ENCODE measurements at regions not wholly inside any gene's neighbourhood (a gene's known extent, or its start where the extent isn't known, plus 50 kb on each side); places are given as distances from the start of the nearest gene placed in this dataset.
"Not testable (repeated sequence)": the region's sequence is repeated elsewhere in the genome, so short reads cannot be mapped to it uniquely, and the experiment has no call there.

GRCh38 chr7:9127901-9128300 lies 694.5 kb downstream of the NXPH1 start:
- H3K27me3 ChIP-seq (replicated peaks; ENCODE audit: insufficient read depth, low read length): no peaks in the 10 kb centered on the region
- H3K9me2 ChIP-seq (replicated peaks; ENCODE audit: insufficient read depth, low read length): no peaks in the 10 kb centered on the region
- no peaks in the 10 kb centered on the region for H4K20me1 ChIP-seq (ENCODE audit: insufficient read depth, low read length)
- no peak overlapping the region for H3K4me3 ChIP-seq (ENCODE audit: low read length)
- H3F3A ChIP-seq (ENCODE audit: insufficient read depth, low read length): no peaks in the 10 kb centered on the region
- peaks cover 22% of the 10 kb centered on the region for H3K4me1 ChIP-seq (ENCODE audit: low read length)
- no peak for TF ChIP-seq EZH2 (optimal IDR thresholded peaks at IDR 0.05; ENCODE audit: low read depth, low read length)
- TF ChIP-seq EZH2phosphoT487 (IDR thresholded peaks at IDR 0.05; ENCODE audit: low read length): no peak
- no peak for TF ChIP-seq CTCF (IDR thresholded peaks at IDR 0.05; ENCODE audit: low read length)
- DNase-seq: no peak
- H3K9me3 ChIP-seq (replicated peaks; ENCODE audit: insufficient read depth, low read length): no peaks in the 10 kb centered on the region
- H3K79me2 ChIP-seq (ENCODE audit: low read length): no peaks in the 10 kb centered on the region
- no peaks in the 10 kb centered on the region for H3K36me3 ChIP-seq (replicated peaks; ENCODE audit: insufficient read depth, low read length)
- no peak overlapping the region for H3K27ac ChIP-seq (ENCODE audit: low read length)
- no peak overlapping the region for H3K9ac ChIP-seq (ENCODE audit: low read length)
- H2AFZ ChIP-seq (ENCODE audit: low read length): no peak overlapping the region
- no peak overlapping the region for H3K4me2 ChIP-seq (ENCODE audit: low read depth, low read length)

GRCh38 chr7:9148687-9149086 lies 715.3 kb downstream of the NXPH1 start:
- H3K79me2 ChIP-seq (ENCODE audit: low read length): no peaks in the 10 kb centered on the region
- H2AFZ ChIP-seq (ENCODE audit: low read length): 0 out of 2 replicates have a peak overlapping the region, but pooled peaks have one; percentile 21
- no peak for DNase-seq
- H3K4me2 ChIP-seq (ENCODE audit: low read depth, low read length): peak overlapping the region; percentile 63; the same call in 1 of the 2 replicates
- peaks cover 15% of the 10 kb centered on the region; the same call in 1 of the 2 replicates for H3F3A ChIP-seq (ENCODE audit: insufficient read depth, low read length)
- H3K9me2 ChIP-seq (replicated peaks; ENCODE audit: insufficient read depth, low read length): no peaks in the 10 kb centered on the region
- TF ChIP-seq EZH2phosphoT487 (IDR thresholded peaks at IDR 0.05; ENCODE audit: low read length): no peak
- TF ChIP-seq EZH2 (optimal IDR thresholded peaks at IDR 0.05; ENCODE audit: low read depth, low read length): no peak
- no peak for TF ChIP-seq CTCF (IDR thresholded peaks at IDR 0.05; ENCODE audit: low read length)
- H3K27me3 ChIP-seq (replicated peaks; ENCODE audit: insufficient read depth, low read length): no peaks in the 10 kb centered on the region
- no peaks in the 10 kb centered on the region for H3K9me3 ChIP-seq (replicated peaks; ENCODE audit: insufficient read depth, low read length)
- no peaks in the 10 kb centered on the region for H4K20me1 ChIP-seq (ENCODE audit: insufficient read depth, low read length)
- H3K4me1 ChIP-seq (ENCODE audit: low read length): peaks cover 34% of the 10 kb centered on the region
- H3K36me3 ChIP-seq (replicated peaks; ENCODE audit: insufficient read depth, low read length): no peaks in the 10 kb centered on the region
- H3K4me3 ChIP-seq (ENCODE audit: low read length): no peak overlapping the region
- no peak overlapping the region for H3K9ac ChIP-seq (ENCODE audit: low read length)
- peak overlapping the region; percentile 72; the same call in 1 of the 2 replicates for H3K27ac ChIP-seq (ENCODE audit: low read length)

- no peaks in the 10 kb centered on the region for H3K9me3 ChIP-seq (replicated peaks; ENCODE audit: insufficient read depth, low read length)
Measured at GRCh38 chr7:9149499-9150082, 716.2 kb downstream of the NXPH1 start.

GRCh38 chr7:9163691-9164090 lies 730.3 kb downstream of the NXPH1 start:
- not testable (repeated sequence) for H3K27me3 ChIP-seq (replicated peaks; ENCODE audit: insufficient read depth, low read length); H3K4me2 ChIP-seq (ENCODE audit: low read depth, low read length); H3K4me1 ChIP-seq (ENCODE audit: low read length); DNase-seq; H3K79me2 ChIP-seq (ENCODE audit: low read length); H3K9me3 ChIP-seq (replicated peaks; ENCODE audit: insufficient read depth, low read length); H3K4me3 ChIP-seq (ENCODE audit: low read length); H3K9ac ChIP-seq (ENCODE audit: low read length); H4K20me1 ChIP-seq (ENCODE audit: insufficient read depth, low read length); H2AFZ ChIP-seq (ENCODE audit: low read length); H3K9me2 ChIP-seq (replicated peaks; ENCODE audit: insufficient read depth, low read length); H3K27ac ChIP-seq (ENCODE audit: low read length); H3F3A ChIP-seq (ENCODE audit: insufficient read depth, low read length); H3K36me3 ChIP-seq (replicated peaks; ENCODE audit: insufficient read depth, low read length)

More at GRCh38 chr7:9149499-9150082, 716.2 kb downstream of the NXPH1 start:
- Histone ChIP-seq H3K79me2 (ENCODE audit: low read length) (no peaks in the 10 kb centered on the region), H3K4me3 (ENCODE audit: low read length) (peak overlapping the region; percentile 12; the same call in 1 of the 2 replicates), H3K27me3 (replicated peaks; ENCODE audit: insufficient read depth, low read length) (no peaks in the 10 kb centered on the region), H3K36me3 (replicated peaks; ENCODE audit: insufficient read depth, low read length) (no peaks in the 10 kb centered on the region), H3K4me2 (ENCODE audit: low read depth, low read length) (peak overlapping the region; percentile 63), H4K20me1 (ENCODE audit: insufficient read depth, low read length) (no peaks in the 10 kb centered on the region), H3K9ac (ENCODE audit: low read length) (no peak overlapping the region; the same call in 1 of the 2 replicates), H2AFZ (ENCODE audit: low read length) (0 out of 2 replicates have a peak overlapping the region, but pooled peaks have one; percentile 14), H3K27ac (ENCODE audit: low read length) (peak overlapping the region; percentile 72), H3K4me1 (ENCODE audit: low read length) (peaks cover 34% of the 10 kb centered on the region), H3K9me2 (replicated peaks; ENCODE audit: insufficient read depth, low read length) (no peaks in the 10 kb centered on the region), H3F3A (ENCODE audit: insufficient read depth, low read length) (peaks cover 15% of the 10 kb centered on the region; the same call in 1 of the 2 replicates)
- no peak for TF ChIP-seq CTCF (IDR thresholded peaks at IDR 0.05; ENCODE audit: low read length)
- TF ChIP-seq EZH2phosphoT487 (IDR thresholded peaks at IDR 0.05; ENCODE audit: low read length): no peak
- TF ChIP-seq EZH2 (optimal IDR thresholded peaks at IDR 0.05; ENCODE audit: low read depth, low read length): no peak
- DNase-seq: peak; percentile 88

All from MM.1S (cell line).